Upper lobe of right lung (tissue), 1 donor: ENCODE measurements at regions not wholly inside any gene's neighbourhood (a gene's known extent, or its start where the extent isn't known, plus 50 kb on each side); places are given as distances from the start of the nearest gene placed in this dataset.

Source experiments
- ATAC-seq: fragments of 200-7000 bp; cut with Tn5 transposase; one replicate; pipeline ENCODE4 v1.9.1; 2020; ENCODE audit warnings: mild to moderate bottlenecking, moderate library complexity
- DNase-seq: peaks from one replicate; pipeline ENCODE4 v3.0.0-alpha.2; 2020
- H3K27ac ChIP-seq: fragments of 200-600 bp; one replicate; pipeline ENCODE4 v1.8.0; 2022
- H3K27me3 ChIP-seq: fragments of 200-600 bp; one replicate; pipeline ENCODE4 v1.8.0; 2022; ENCODE audit warnings: mild to moderate bottlenecking
- H3K36me3 ChIP-seq: fragments of 200-600 bp; one replicate; pipeline ENCODE4 v1.8.0; 2022
- H3K4me1 ChIP-seq: fragments of 200-600 bp; one replicate; pipeline ENCODE4 v1.8.0; 2022
- H3K4me3 ChIP-seq: fragments of 200-600 bp; one replicate; pipeline ENCODE4 v1.8.0; 2022; ENCODE audit warnings: mild to moderate bottlenecking
- H3K9me3 ChIP-seq: fragments of 200-600 bp; one replicate; pipeline ENCODE4 v1.8.0; 2022
- intact Hi-C: fragments of 100-400 bp; cut with DNase I; formaldehyde crosslinking; loops from one replicate; pipeline ENCODE4 v1.11.0; 2022
- TF ChIP-seq, protein P1 (sequence below): fragments of 200-600 bp; IDR thresholded peaks from one replicate; pipeline ENCODE4 v1.8.0; 2022; ENCODE audit warnings: antibody characterized with exemption
- donor health status: DM: no; HTN: yes; CAD: no; lungs with severe emphysema.

DNA sequence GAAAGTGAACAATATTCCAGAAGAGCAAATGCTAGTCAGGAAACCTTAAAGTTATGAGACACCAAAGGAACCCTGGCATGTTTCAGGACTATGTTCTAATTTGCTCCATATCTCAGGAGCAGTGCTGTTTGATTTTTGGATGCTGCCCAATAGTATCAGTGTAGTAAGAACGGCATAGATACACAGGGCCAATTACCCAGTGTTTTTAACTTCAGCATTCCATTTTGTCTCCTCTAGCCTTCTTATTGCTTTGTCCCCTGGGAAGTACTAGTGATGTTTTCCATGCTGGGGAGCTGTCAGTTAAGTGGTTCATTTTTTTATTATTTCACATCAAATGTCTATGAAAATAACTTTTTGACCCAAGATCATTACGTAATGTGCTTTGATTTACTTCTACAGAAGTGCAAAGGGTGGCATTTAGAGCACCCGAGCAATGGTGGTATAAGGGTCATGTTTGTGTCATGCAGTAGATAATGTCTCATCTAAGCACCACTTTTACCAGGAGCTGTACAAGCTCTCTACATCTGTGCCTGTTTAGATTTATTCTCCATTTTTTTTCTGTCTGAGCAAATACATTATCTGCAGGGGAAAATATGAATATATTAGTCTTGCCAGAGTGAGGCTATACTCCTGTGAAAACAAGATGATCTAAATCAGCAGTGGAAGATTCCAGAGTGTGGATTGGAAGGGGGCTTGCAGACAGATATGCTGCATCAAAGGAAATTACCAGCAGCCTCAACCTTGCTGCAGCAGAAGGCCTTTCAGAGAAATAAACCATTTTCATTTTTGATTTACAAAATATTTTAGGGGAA is 198.8 kb upstream of the OPRM1 start:
- Histone ChIP-seq H3K4me3 (no peak overlapping the region), H3K4me1 (no peaks in the 10 kb centered on the region), H3K27ac (no peak overlapping the region), H3K36me3 (no peaks in the 10 kb centered on the region), H3K27me3 (no peaks in the 10 kb centered on the region), H3K9me3 (no peaks in the 10 kb centered on the region)
- ATAC-seq = no peak
- DNase-seq = no peak
- TF ChIP-seq, protein P1, sequence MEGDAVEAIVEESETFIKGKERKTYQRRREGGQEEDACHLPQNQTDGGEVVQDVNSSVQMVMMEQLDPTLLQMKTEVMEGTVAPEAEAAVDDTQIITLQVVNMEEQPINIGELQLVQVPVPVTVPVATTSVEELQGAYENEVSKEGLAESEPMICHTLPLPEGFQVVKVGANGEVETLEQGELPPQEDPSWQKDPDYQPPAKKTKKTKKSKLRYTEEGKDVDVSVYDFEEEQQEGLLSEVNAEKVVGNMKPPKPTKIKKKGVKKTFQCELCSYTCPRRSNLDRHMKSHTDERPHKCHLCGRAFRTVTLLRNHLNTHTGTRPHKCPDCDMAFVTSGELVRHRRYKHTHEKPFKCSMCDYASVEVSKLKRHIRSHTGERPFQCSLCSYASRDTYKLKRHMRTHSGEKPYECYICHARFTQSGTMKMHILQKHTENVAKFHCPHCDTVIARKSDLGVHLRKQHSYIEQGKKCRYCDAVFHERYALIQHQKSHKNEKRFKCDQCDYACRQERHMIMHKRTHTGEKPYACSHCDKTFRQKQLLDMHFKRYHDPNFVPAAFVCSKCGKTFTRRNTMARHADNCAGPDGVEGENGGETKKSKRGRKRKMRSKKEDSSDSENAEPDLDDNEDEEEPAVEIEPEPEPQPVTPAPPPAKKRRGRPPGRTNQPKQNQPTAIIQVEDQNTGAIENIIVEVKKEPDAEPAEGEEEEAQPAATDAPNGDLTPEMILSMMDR = no peak
- intact Hi-C loops = no loop called here

GRCh38 chr6:153832543-153832942 is 206.5 kb upstream of the OPRM1 start:
- Histone ChIP-seq H3K4me3 (no peak overlapping the region), H3K9me3 (no peaks in the 10 kb centered on the region), H3K27me3 (no peaks in the 10 kb centered on the region), H3K27ac (no peak overlapping the region), H3K36me3 (no peaks in the 10 kb centered on the region), H3K4me1 (no peaks in the 10 kb centered on the region)
- TF ChIP-seq, protein P1 = no peak
- DNase-seq = no peak
- no peak for ATAC-seq
- intact Hi-C loops = no loop called here

- Histone ChIP-seq H3K4me3 (no peak overlapping the region), H3K27ac (no peak overlapping the region), H3K27me3 (no peaks in the 10 kb centered on the region), H3K9me3 (no peaks in the 10 kb centered on the region), H3K4me1 (no peaks in the 10 kb centered on the region), H3K36me3 (no peaks in the 10 kb centered on the region)
- TF ChIP-seq, protein P1 = no peak
- DNase-seq = no peak
- intact Hi-C loops = no loop called here
- no peak for ATAC-seq
These were observed 207.5 kb upstream of the OPRM1 start for GRCh38 chr6:153831350-153832078.

DNA sequence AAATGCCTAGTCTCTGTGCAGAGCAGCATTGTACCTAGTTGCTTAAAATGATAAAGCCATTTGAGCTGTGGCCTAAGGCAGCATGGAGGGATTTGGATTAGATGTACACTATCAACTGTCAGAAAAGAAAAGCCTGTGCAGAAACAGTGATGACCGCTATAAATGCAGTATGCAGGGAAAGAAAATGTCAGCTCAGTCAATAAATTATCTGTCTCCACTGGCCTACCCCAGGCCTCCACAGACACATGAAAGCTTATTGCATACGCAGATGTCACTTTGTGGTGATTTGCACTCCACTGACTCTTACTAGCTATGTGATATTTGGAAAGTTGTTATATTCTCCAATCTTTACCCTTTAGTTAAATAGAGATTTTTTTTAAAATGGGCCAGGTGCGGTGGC is 221.9 kb upstream of the OPRM1 start:
- DNase-seq (no peak), ATAC-seq (no peak)
- Histone ChIP-seq H3K27ac (no peak overlapping the region), H3K9me3 (no peaks in the 10 kb centered on the region), H3K4me1 (no peaks in the 10 kb centered on the region), H3K4me3 (no peak overlapping the region), H3K27me3 (no peaks in the 10 kb centered on the region), H3K36me3 (no peaks in the 10 kb centered on the region)
- TF ChIP-seq, protein P1 = no peak
- intact Hi-C loops = no loop called here

GRCh38 chr6:153816366-153816765 is 222.7 kb upstream of the OPRM1 start:
- TF ChIP-seq, protein P1 = no peak
- no peaks in the 10 kb centered on the region for H3K9me3 ChIP-seq
- ATAC-seq = no peak
- H3K27ac ChIP-seq = no peak overlapping the region
- H3K36me3 ChIP-seq = no peaks in the 10 kb centered on the region
- no peaks in the 10 kb centered on the region for H3K27me3 ChIP-seq
- intact Hi-C loops = no loop called here
- no peaks in the 10 kb centered on the region for H3K4me1 ChIP-seq
- DNase-seq = no peak
- no peak overlapping the region for H3K4me3 ChIP-seq
